H1 (cell line): ENCODE measurements at regions not wholly inside any gene's neighbourhood (a gene's known extent, or its start where the extent isn't known, plus 50 kb on each side); places are given as distances from the start of the nearest gene placed in this dataset.

ENCODE experiments used
- CTCF ChIA-PET: fragments of 300-600 bp; sonication (Branson Sonifier 250); formaldehyde crosslinking; loops from one replicate; lab custom pipeline; 2021; ENCODE audit not compliant: partially characterized antibody; lab: Charles Lee
- POLR2A ChIA-PET: fragments of 300-600 bp; sonication (Branson Sonifier 250); formaldehyde crosslinking; loops from one replicate; lab custom pipeline; 2021; ENCODE audit warnings: inconsistent platforms; ENCODE audit not compliant: partially characterized antibody; lab: Charles Lee
- DNase-seq, 2 experiments: peaks; one replicate each; pipeline versions ENCODE4 v3.0.0 to v3.0.0-alpha.2; 2010 to 2022; ENCODE audit warnings: low spot score in 2 of 2, low read depth in 1 of 2, mixed read lengths in 1 of 2
- FAIRE-seq: peaks from 2 replicates; lab custom pipeline; 2011; peaks lifted over from hg19 to GRCh38; lab: Jason Lieb, UNC
- H2AFZ ChIP-seq: 2 replicates; pipeline ENCODE4 v1.8.1; 2012; ENCODE audit warnings: low read length, inconsistent platforms
- H2AK5ac ChIP-seq: 2 replicates; pipeline ENCODE4 v1.6.1; 2013; ENCODE audit warnings: low read depth, low read length
- H2BK120ac ChIP-seq: replicated peaks from 2 replicates; pipeline ENCODE3; 2013; ENCODE audit warnings: low read depth, low read length, inconsistent platforms
- H2BK12ac ChIP-seq: 2 replicates; pipeline ENCODE4 v1.6.1; 2013; ENCODE audit warnings: low read depth, low read length
- H2BK15ac ChIP-seq: 2 replicates; pipeline ENCODE4 v1.6.1; 2013; ENCODE audit warnings: low read length
- H2BK20ac ChIP-seq: 2 replicates; pipeline ENCODE4 v1.6.1; 2013; ENCODE audit warnings: low read length
- H2BK5ac ChIP-seq: 2 replicates; pipeline ENCODE4 v1.6.1; 2013; ENCODE audit warnings: low read depth, low read length
- H3K14ac ChIP-seq: 2 replicates; pipeline ENCODE4 v1.6.1; 2013; ENCODE audit warnings: inconsistent platforms; ENCODE audit not compliant: insufficient read length
- H3K18ac ChIP-seq: 2 replicates; pipeline ENCODE4 v1.6.1; 2013; ENCODE audit warnings: low read length; ENCODE audit errors: extremely low read depth
- H3K23ac ChIP-seq: 2 replicates; pipeline ENCODE4 v1.6.1; 2013; ENCODE audit warnings: inconsistent platforms; ENCODE audit not compliant: insufficient read length
- H3K23me2 ChIP-seq: 2 replicates; pipeline ENCODE4 v1.6.1; 2013; ENCODE audit warnings: low read depth, low read length
- H3K27ac ChIP-seq: 2 replicates; pipeline ENCODE4 v1.6.1; 2011; ENCODE audit warnings: low read depth, low read length, inconsistent platforms
- H3K27me3 ChIP-seq, 4 experiments: replicated peaks in 1 of 4; 1 replicate in 1 of 4; 2 replicates in 3 of 4; pipeline versions ENCODE4 v1.6.1 to v1.8.1; 2011 to 2013; ENCODE audit warnings: low read length in 3 of 4, mild to moderate bottlenecking in 3 of 4, inconsistent platforms in 2 of 4, mixed read lengths in 2 of 4, moderate library complexity in 1 of 4; ENCODE audit not compliant: control insufficient read depth in 3 of 4, insufficient read depth in 3 of 4; ENCODE audit errors: extremely low read depth in 1 of 4
- H3K36me3 ChIP-seq, 4 experiments: 2 replicates each; pipeline versions ENCODE4 v1.6.1 to v1.8.1; 2011 to 2013; ENCODE audit warnings: mild to moderate bottlenecking in 4 of 4, low read length in 3 of 4, moderate library complexity in 2 of 4, control low read depth in 1 of 4, inconsistent platforms in 1 of 4; ENCODE audit not compliant: insufficient read depth in 4 of 4, control insufficient read depth in 2 of 4
- H3K4ac ChIP-seq: replicated peaks from 2 replicates; pipeline ENCODE3; 2013; ENCODE audit warnings: low read length, low read depth, mixed read lengths, inconsistent platforms; ENCODE audit not compliant: insufficient read length
- H3K4me1 ChIP-seq, 4 experiments: replicated peaks in 1 of 4; 1 replicate in 1 of 4; 2 replicates in 3 of 4; pipeline versions ENCODE4 v1.6.1 to v1.8.1; 2011 to 2013; ENCODE audit warnings: low read length in 3 of 4, inconsistent platforms in 2 of 4, mixed read lengths in 1 of 4; ENCODE audit not compliant: insufficient read depth in 4 of 4, control insufficient read depth in 3 of 4
- H3K4me2 ChIP-seq, 2 experiments: 2 replicates each; pipeline versions ENCODE4 v1.6.1 to v1.8.1; 2011 to 2013; ENCODE audit warnings: low read depth in 2 of 2, low read length in 2 of 2, control low read depth in 1 of 2, inconsistent platforms in 1 of 2, mild to moderate bottlenecking in 1 of 2; ENCODE audit not compliant: insufficient read depth in 1 of 2
- H3K4me3 ChIP-seq, 4 experiments: fragments of 200-600, 300-600 bp in 1 of 4; sonication (generic), shearing (Covaris generic), sonication (Bioruptor Twin) in 1 of 4; 2 replicates each; pipeline versions ENCODE4 v1.5.1 to v1.8.1; 2011 to 2016; ENCODE audit warnings: low read length in 4 of 4, low read depth in 3 of 4, control low read depth in 2 of 4, inconsistent platforms in 2 of 4, mild to moderate bottlenecking in 2 of 4, mixed read lengths in 1 of 4, moderate library complexity in 1 of 4; ENCODE audit not compliant: insufficient read depth in 2 of 4; ENCODE audit errors: extremely low read depth in 1 of 4
- H3K56ac ChIP-seq: replicated peaks from 2 replicates; pipeline ENCODE3; 2013; ENCODE audit warnings: low read depth, mild to moderate bottlenecking, mixed read lengths, low read length, inconsistent platforms; ENCODE audit not compliant: insufficient read length
- H3K79me1 ChIP-seq: 2 replicates; pipeline ENCODE4 v1.6.1; 2013; ENCODE audit warnings: low read depth, low read length, control low read depth
- H3K79me2 ChIP-seq, 2 experiments: 2 replicates each; pipeline versions ENCODE4 v1.6.1 to v1.8.1; 2012 to 2013; ENCODE audit warnings: low read length in 2 of 2, mild to moderate bottlenecking in 2 of 2, inconsistent platforms in 1 of 2; ENCODE audit not compliant: insufficient read depth in 2 of 2, control insufficient read depth in 1 of 2
- H3K9ac ChIP-seq, 4 experiments: replicated peaks in 1 of 4; 1 replicate in 1 of 4; 2 replicates in 3 of 4; pipeline versions ENCODE4 v1.6.1 to v1.8.1; 2011 to 2013; ENCODE audit warnings: low read depth in 3 of 4, low read length in 3 of 4, control low read depth in 2 of 4, mild to moderate bottlenecking in 2 of 4, moderate library complexity in 2 of 4, inconsistent platforms in 1 of 4; ENCODE audit errors: extremely low read depth in 1 of 4
- H3K9me3 ChIP-seq, 2 experiments: 2 replicates each; pipeline versions ENCODE4 v1.6.1 to v1.8.1; 2012 to 2013; ENCODE audit warnings: mild to moderate bottlenecking in 2 of 2, moderate library complexity in 2 of 2, control low read depth in 1 of 2, inconsistent platforms in 1 of 2, low read depth in 1 of 2, low read length in 1 of 2, mixed read lengths in 1 of 2; ENCODE audit not compliant: insufficient read depth in 2 of 2
- H4K20me1 ChIP-seq, 2 experiments: replicated peaks in 1 of 2; 2 replicates each; pipeline versions ENCODE3 to v1.8.1; 2011 to 2013; ENCODE audit warnings: inconsistent platforms in 2 of 2, low read length in 2 of 2, mild to moderate bottlenecking in 1 of 2; ENCODE audit not compliant: insufficient read depth in 2 of 2, control insufficient read depth in 1 of 2
- H4K5ac ChIP-seq: 2 replicates; pipeline ENCODE4 v1.6.1; 2013; ENCODE audit warnings: low read length, low read depth, mixed read lengths, inconsistent platforms; ENCODE audit not compliant: insufficient read length
- H4K8ac ChIP-seq: 2 replicates; pipeline ENCODE4 v1.8.0; 2013; ENCODE audit warnings: mild to moderate bottlenecking, moderate library complexity, low read length, inconsistent platforms; ENCODE audit not compliant: insufficient read depth; ENCODE audit errors: extremely low read depth
- H4K91ac ChIP-seq: replicated peaks from 2 replicates; pipeline ENCODE3; 2013; ENCODE audit warnings: low read length, mixed read lengths, inconsistent platforms; ENCODE audit not compliant: insufficient read length
- RBBP5 ChIP-seq: IDR thresholded peaks from 2 replicates; pipeline ENCODE4 v1.7.1; 2012; ENCODE audit warnings: low read depth, mild to moderate bottlenecking, inconsistent platforms, low read length, moderate library complexity, borderline replicate concordance
- SAP30 ChIP-seq: fragments of 300-600 bp; sonication (generic); IDR thresholded peaks from 2 replicates; pipeline ENCODE4 v1.7.1; 2012; ENCODE audit warnings: low read length, moderate library complexity, mild to moderate bottlenecking, inconsistent platforms; ENCODE audit not compliant: insufficient read depth, insufficient replicate concordance
- WGBS, 2 experiments: shearing (Covaris generic) in 1 of 2; methylation state at CpG; one replicate each; pipeline versions ENCODE4 v1.1.6 to v1.1.7; 2013 to 2015; ENCODE audit warnings: low lambda C conversion rate in 2 of 2, mixed read lengths in 2 of 2, inconsistent platforms in 1 of 2, low coverage in 1 of 2, missing lambda C conversion rate in 1 of 2; ENCODE audit not compliant: insufficient replicate concordance in 2 of 2, insufficient coverage in 1 of 2, insufficient read length in 1 of 2; ENCODE audit errors: extremely low coverage in 1 of 2, missing lambda C conversion rate in 1 of 2; 5-methylcytosine and 5-hydroxymethylcytosine counted together

- H2BK15ac ChIP-seq: no peak overlapping the region
- no peaks in the 10 kb centered on the region; a peak in 1 of 7 replicates for H3K27me3 ChIP-seq
- H3K56ac ChIP-seq: no peak overlapping the region
- no peak overlapping the region for H2BK12ac ChIP-seq
- no peak for DNase-seq
- peaks cover 0 to 12% (median 4%) of the 10 kb centered on the region in 4 experiments; a peak in 4 of 7 replicates for H3K4me1 ChIP-seq
- H3K14ac ChIP-seq: no peak overlapping the region
- H4K5ac ChIP-seq: no peak overlapping the region
- H4K20me1 ChIP-seq: no peaks in the 10 kb centered on the region
- ChIA-PET CTCF (interaction anchor here (1.0 kb wide), 1 partner anchor 21 kb away, joined by 3 read pairs; no protein-coding TSS in a partner anchor), POLR2A (no interaction called here)
- H3K27ac ChIP-seq: no peak overlapping the region
- no peak overlapping the region for H4K8ac ChIP-seq
- no peak overlapping the region for H3K4me3 ChIP-seq
- H2AFZ ChIP-seq: no peak overlapping the region
- FAIRE-seq: no peak
- no peak overlapping the region for H2BK20ac ChIP-seq
- no peak overlapping the region for H3K9ac ChIP-seq
- H3K79me1 ChIP-seq: no peaks in the 10 kb centered on the region
- H2BK120ac ChIP-seq: no peak overlapping the region
- WGBS, 2 experiments: 88% methylated on average over 3 of the region's 3 CpGs; no CpG with 5 or more reads in 1 of the 2 experiments
- no peak overlapping the region for H2AK5ac ChIP-seq
- no peak overlapping the region for H3K23ac ChIP-seq
- no peaks in the 10 kb centered on the region for H3K9me3 ChIP-seq
- H3K4me2 ChIP-seq: no peak overlapping the region
- H3K36me3 ChIP-seq: no peaks in the 10 kb centered on the region
- H3K4ac ChIP-seq: no peak overlapping the region
- no peaks in the 10 kb centered on the region for H3K23me2 ChIP-seq
- H3K79me2 ChIP-seq: no peaks in the 10 kb centered on the region
- H2BK5ac ChIP-seq: no peak overlapping the region
- H3K18ac ChIP-seq: no peak overlapping the region
- H4K91ac ChIP-seq: no peak overlapping the region
- TF ChIP-seq SAP30 (no peak), RBBP5 (no peak)
Measured at GRCh38 chr5:88093765-88094164, 174.9 kb downstream of the TMEM161B start.
